ENCODE measurements at regions not wholly inside any gene's neighbourhood (a gene's known extent, or its start where the extent isn't known, plus 50 kb on each side); places are given as distances from the start of the nearest gene placed in this dataset.
"Not testable (repeated sequence)": the region's sequence is repeated elsewhere in the genome, so short reads cannot be mapped to it uniquely, and the experiment has no call there.

DNA sequence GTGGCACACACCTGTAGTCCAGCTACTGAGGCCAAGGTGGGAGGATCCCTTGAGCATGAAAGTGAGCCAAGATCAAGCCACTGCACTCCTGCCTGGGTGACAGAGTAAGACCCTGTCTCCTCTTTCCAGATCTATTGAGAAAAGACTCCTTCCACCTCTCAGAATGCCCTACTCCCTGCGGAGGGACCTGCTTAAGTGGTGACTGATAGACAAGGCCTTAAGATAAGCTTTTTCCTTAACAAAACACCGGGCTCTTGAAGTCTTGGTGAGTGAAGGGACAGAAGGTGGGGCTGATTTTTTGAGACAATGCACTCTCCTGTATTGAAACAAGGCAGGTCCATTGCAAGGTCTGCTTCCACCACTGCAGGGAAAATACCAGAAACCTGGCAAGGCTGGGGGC, 338.4 kb upstream of the FRG2C start:
- DNase-seq: no peak

DNA sequence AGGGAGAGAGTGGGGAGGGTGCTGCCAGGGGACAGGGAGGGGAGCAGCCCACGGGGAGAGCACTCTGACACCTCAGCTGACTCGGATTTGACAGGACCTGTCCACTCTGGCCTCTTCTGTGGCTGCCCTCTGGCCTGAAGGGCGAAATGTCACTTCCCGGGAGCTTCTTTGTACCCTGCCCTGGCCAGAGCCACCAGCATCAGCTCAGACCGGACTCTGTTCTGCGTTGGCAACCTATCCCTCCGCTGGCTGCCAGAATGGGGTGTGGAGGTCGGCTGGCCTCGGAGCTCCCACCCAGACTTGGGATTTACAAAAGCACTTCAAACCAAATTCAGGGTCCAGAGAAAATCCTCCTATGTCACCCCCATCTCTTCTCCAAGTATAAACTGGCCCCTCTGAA, 336.7 kb upstream of the FRG2C start:
- no peak for DNase-seq

DNA sequence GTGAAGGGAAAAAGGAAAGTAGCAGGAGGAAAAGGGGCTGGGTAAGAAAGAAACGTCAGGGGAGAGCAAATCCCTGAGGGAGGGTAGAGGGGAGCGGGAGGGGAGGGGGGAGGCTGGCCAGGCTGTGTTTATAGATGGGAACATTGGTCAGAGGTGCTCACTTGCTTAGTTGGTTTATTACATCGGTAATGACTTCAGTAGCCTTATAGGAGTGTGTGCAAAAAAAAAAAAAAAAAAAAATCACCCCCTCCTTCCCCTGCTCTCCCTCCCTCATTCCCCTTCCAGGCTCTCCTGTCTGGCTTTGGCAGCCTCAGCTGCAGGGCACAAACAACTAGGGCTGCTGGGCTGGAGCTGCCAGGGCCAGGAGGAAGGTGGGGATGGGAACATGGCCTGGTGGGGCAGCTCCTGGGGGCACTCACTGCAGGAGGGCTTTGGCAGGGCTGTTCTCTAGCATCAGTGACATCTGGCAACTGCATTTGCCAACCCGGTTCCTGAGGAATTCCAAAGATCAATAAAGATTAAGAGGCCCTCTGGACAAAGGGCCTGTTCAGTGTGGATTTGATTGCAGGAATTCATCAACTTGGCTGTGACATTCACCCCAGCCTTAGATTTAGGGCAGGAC, 334.5 kb upstream of the FRG2C start:
- DNase-seq: no peak

DNA sequence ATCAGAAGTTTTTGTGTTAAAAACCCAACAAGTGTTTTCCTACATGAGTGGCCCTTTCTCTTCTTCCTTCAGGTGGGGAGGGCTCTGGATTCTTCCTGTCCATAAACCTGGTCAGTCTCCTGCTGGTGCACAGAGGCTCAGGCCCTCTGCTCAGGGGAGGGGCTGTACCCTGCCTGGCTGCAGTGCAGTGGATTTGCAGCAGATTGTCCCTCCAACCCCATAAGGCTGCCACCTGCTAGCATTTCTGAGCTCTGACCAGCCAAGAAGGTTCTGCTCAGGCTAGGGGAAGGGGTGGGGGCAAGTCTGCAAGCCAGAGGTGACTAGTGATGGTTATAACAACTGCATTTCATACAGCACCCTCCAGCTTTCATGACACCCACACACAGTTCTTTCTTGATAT, 333.7 kb upstream of the FRG2C start:
- DNase-seq: not testable (repeated sequence)

DNA sequence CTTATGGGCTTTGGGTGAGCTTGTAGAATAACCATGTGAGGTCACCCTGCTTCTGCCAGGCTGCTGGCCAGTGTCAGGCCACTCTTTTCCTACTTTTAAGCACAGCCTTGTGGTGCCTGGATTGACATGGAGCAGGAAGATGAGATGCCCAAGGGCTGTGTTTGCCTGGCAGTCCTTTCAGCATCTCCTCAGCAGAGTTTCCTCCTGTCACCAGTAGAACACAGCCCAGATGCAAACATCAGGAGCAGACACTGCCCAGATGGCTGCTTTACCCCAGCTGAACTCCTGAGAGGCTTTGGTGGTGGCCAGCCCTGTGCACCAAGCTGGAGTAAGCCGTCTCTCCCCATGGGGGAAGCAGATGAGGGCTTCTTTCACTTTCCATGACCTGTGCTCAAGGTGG, 332.0 kb upstream of the FRG2C start:
- not testable (repeated sequence) for DNase-seq

DNA sequence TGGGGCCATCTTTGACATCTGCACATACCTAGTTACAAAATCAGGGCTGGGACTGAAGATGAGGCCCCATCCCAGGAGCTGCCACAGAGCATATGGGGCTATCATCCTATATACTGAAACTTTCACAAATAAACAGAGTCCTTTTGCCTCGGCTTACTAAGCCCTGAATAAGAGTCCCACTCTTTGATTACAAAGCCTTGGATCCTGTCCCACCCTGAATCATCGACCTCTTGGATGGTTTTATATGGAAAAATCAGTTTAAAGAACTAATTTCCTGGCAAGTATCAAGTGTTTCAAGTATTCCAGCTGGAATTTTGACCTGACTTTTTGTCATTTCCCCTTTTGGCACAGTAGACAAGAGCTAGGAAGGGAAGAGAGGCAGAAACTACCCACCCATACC, 331.3 kb upstream of the FRG2C start:
- DNase-seq: peak; percentile 52

DNA sequence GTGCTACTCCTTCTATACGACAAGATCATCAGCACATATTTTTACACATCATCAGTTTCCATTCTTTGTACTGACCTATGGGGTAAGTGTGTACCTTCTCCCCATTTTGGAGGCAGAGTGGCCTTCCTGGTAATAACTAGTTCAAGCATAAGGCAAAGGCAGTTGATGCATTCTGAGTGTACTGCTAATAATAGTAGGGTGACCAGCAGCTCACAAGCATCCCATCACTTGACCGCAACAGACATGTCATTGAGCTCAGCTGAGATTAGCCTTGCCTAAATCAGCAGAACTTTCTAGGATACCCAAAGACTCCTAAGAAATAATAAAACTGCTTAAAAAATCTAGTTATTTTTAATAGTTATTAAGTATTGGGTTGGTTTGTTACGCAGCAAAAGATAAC, 329.8 kb upstream of the FRG2C start:
- DNase-seq: no peak

DNA sequence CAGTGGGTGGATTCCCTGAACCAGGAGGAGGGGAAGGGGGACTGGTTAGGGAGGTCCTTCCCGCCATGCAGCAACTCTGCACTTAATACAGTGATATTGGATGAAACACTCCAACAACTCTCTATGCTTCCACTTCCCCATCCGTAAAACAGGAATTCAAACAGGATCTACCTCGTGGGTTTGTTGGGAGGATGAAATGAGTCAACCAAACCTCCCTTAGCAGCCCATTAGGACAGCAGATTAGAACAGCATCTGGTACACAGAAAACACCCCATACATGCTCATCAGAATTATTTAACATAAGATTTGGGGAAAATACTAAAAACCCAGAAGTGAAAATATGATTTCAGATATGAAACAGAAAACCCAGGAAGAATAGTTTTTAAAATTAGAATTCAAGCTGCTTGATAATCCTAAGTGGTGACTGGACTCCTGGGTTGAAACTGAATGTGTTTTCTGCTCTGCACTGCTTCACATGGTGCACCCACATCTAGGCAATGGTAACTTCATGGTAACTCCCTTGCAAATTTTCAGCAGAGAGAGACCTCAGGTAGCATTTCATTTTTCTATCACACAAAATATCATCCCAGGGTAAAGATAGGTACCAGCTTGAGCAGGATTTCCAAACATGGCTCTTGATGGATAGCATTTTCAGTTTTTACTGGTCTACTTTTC, 326.8 kb upstream of the FRG2C start:
- DNase-seq: no peak

DNA sequence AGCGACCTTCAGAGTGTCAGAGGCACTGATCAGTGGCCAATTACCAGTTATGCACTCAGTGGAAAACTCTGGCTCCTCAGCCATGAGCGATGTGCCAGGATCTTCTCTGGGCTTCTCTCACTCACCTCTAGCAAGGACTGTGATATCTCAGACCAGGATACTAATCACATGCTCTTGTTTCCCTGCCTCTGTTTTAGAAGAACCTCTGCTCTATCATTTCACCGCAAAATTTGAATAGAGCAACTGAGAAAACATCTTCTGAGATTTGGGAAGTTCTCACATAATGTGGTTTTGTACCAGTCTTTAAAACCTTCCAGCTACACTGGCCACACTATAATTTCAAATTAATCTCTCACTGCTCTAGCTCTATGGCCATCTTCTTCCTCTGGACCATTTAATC, 325.8 kb upstream of the FRG2C start:
- no peak for DNase-seq

DNA sequence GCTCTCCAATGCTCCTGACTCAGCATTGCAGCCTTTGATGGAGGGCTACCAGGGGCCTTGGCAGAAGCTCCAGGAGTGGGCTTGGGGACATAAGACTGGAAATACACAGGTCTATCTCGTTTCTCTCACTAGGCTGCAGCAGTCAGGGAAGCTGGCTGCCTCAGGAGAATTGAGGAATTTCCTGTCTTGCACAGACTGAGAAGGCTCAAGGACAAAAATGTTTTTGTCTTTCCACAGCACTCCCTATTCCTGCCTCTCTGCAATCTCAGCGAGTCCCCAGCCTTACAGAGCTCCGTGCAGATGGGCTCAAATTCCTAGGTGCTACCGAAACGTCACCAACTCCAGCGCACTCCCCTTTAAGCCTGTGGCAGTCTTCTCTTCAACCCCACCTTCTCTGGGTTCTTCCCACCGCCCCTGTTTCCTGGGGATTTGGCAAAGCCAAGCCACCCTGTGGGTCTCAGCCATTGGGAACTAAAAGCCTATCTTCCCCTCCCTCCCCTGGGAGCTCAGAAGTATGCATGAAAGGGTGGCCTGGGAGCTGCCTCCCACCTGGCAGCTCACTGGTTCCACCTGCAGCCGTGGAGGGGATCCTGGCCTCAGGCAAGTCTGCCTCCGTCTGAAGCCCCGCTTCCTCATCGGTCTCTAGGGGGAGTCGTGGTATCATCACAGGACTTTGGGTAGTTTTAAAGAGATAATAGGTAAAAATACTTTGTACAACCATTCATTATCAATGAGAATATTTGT, 322.6 kb upstream of the FRG2C start:
- peak; percentile 1 for DNase-seq

DNA sequence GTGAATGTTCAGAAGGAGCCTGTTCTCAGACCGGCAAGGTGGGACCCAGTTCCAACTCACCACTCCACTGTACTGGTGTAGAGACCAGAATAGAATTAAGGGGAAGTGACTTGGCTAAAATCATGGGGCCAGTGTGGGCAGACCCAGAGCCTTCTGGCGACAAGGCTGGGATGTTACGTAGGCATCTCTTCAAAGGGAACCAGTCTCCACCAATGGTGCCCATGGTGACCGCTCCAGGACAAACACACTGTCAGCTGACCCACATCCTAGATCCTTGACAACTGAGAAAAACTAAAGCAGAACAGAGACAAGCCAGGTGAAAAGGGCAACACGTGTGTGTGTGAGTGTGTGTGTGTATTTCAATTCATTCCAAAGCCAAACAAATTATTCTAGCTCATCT, 321.7 kb upstream of the FRG2C start:
- DNase-seq: no peak

DNA sequence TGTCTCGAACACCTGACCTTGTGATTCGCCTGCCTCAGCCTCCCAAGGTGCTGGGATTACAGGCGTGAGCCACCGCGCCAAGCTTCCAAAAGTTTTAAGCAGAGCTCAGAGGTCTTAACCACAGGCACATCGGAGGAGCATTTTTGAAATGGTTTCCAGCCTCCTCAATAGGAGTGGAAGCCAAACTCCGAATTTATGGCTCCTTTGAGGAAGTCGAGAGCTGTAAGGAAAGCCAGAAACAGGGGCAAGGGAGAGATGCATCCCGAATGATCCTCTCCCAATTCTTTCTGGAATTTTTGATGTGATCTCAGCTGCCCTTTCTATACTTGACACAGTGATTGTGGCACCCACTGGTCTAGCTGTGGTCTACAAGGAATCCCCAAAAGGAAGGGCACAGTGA, 313.6 kb upstream of the FRG2C start:
- DNase-seq: not testable (repeated sequence)

DNA sequence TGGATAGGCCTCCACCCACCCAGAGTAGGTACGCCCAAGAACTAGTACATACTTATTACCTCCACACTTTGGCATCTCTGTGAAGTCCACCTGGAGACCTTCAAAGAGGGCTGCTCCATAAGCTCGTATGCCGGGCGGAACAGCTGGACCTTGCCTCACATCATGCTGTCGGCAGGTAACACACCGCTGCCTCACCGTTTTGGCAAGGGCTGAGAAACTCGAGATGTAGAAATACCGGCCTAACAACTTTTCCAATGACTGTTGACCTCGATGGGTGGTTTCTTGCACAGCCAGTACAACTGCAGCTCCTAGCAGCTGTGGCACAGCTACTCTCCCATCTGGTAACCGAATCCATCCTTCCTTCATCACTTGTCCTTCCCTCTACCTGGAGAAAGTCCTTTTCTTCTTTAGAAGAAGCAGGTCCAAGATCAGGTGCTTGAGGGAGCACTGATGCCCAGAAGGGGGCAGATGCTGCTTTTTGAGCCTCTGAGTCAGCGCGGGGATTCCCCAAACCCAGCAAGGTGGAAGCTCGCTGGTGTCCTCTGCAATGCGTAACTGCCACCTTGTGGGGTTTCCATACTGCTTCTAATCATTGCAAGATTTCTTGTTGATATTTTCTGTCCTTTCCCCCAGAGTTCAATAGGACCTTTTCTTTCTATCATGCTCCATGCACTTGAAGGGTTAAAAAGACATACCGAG, 301.9 kb upstream of the FRG2C start:
- DNase-seq: not testable (repeated sequence)

DNA sequence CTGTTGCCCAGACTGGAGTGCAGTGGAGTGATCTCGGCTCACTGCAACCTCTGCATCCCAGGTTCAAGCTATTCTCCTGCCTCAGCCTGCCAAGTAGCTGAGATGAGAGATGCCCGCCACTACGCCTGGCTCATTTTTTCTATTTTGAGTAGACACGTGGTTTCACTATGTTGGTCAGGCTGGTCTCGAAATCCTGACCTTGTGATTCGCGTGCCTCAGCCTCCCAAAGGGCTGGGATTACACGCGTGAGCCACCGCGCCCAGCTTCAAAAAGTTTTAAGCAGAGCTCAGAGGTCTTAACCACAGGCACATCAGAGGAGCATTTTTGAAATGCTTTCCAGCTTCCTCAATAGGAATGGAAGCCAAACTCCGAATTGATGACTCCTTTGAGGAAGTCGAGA, 291.2 kb upstream of the FRG2C start:
- DNase-seq: peak; percentile 28

DNA sequence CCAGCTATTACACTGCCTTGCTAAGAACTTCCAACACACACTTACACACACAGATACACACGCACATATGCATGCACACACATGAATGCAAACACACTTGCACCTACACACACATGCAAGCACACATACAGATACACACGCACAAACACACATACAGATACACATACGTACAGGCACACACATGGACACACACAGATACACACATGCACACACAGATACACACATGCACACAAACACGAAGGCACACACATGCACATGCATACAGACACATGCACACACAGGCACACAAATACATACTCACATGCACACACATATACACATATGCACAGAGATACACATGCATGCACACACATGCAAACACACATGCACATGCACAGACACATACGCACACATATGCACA, 284.3 kb upstream of the FRG2C start:
- DNase-seq: not testable (repeated sequence)

DNA sequence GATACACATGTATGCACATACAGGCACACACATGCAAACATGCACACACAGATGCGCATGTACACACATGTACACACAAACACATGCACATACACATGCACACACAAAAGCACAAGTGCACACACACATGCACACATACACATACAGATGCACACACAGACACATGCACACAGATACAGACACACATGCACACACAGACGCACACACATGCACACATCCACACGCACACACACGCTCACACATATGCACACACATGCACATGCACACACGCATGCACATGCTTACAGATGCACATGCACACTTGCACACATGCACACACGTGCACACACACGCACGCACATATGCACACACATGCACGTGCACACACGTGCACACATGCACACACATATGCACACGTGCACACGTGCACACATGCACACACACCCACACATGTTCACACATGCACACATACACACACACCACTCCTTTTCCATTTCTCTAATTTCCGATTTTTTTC, 283.8 kb upstream of the FRG2C start:
- no peak for DNase-seq

DNA sequence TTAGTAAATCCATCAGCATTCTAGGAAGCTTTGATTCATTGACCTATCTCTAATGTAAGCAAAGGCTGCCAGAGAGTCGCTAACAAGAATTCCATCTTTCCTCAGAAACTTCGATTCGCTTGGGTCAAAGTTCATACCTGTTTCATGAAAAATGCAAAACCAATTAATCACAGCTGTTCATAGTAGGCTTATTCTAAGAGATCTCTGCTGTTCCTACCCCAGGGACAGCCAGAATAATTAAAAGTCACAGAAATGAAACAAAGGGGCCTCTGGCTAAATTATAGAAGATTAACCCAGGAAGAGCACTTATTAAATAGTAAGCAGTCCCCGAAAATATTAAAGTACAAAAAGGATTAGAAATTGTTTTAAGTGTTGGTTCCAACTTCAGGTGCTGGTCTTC, 280.1 kb upstream of the FRG2C start:
- DNase-seq: not testable (repeated sequence)

DNA sequence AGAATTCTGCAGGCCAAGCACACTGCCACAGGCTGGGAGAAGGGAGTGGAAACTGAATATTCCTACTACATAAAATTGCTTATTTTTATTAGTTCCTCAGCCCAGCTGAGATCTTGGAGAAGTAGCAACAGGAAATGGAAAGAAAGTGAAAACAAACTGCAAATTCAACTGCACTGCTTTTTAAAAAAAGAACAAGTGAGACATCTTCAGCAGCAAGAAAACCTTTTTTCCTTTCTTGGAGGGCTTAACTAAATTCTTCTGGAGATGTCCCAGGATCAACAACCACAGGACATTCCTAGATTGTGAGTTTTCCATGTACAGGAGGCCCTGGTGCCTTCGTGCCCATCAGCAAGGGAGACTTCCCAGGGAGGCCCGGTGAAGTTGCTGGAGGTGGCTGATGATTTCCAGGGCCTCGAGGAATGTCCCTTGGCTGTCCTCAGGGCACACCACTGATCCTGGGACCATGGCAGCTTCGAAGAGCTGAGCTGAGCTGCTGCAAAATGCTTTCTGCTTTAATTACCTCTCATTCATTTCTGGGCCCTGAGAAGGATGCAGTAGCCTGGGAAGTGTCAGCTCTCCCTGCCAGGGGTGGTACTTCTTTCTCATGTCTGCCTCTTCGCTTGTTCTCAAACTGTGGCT, 275.5 kb upstream of the FRG2C start:
- peak; percentile 66 for DNase-seq

DNA sequence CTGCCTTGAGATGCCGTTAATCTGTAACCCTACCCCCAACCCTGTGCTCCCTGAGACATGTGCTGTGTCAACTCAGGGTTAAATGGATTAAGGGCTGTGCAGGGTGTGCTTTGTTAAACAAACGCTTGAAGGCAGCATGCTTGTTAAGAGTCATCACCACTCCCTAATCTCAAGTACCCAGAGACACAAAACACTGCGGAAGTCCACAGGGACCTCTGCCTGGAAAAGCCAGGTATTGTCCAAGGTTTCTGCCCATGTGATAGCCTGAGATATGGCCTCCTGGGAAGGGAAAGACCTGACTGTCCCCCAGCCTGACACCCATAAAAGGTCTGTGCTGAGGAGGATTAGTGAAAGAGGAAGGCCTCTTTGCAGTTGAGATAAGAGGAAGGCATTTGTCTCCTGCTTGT, 270.8 kb upstream of the FRG2C start:
- DNase-seq: not testable (repeated sequence)

DNA sequence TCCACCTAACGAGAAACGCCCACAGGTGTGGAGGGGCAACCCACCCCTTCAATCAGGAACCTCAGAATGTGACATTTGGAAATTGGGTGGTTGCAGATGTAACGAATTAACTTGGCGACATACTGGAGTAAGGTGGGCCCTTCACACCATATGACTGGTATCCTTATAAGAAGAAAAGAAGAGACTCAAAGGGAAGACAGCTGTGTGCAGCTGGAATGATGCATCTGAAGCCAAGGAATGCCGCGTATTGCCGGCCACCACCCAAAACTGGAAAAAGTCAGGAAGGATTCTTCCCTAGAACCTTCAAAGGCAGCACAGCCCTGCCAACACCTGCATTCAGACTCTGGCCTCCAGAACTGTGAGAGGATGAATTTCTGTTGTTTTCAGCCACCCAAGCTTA, 270.0 kb upstream of the FRG2C start:
- not testable (repeated sequence) for DNase-seq

DNA sequence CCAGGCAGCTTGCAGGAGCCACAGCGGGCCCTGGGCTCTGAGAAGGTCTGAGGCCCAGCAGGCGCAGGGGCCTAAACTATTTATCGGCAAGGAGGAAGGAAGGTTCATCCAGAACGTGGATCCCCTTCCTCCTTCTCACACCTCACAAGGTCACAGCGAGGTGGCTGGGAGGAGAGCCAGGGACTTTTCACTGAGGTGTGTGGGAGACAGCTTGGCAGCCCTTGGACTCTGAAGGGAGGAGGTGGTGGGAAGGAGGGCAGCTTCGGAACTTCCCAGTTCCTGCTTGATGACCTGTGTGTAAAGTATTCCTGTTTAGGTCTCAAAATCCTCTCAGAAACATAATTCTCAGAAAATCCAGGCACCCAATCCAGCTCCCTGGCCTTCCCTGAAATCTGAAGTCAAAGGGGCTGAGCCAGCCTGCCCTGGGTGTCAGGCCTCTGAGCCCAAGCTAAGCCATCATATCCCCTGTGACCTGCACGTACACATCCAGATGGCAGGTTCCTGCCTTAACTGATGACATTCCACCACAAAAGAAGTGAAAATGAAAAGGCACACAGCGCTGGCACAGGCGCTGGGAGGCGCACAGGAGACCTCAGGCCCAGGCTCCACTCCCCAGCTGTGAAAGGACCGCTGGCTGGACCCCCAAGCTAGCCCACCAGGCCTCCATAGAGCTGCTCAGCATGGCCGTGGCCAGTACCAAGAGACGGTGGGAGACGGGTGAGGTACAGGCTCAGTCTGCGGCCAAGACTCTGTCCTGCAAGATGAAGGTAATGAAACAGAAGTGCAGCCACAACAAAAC, 269.4 kb upstream of the FRG2C start:
- peak; percentile 2 for DNase-seq
